ENCODE measurements at regions not wholly inside any gene's neighbourhood (a gene's known extent, or its start where the extent isn't known, plus 50 kb on each side); places are given as distances from the start of the nearest gene placed in this dataset.
"Not testable (repeated sequence)": the region's sequence is repeated elsewhere in the genome, so short reads cannot be mapped to it uniquely, and the experiment has no call there.

- Mint-ChIP-seq H3K27ac (no peak overlapping the region), H3K27me3 (ENCODE audit: low read depth) (no peaks in the 10 kb centered on the region), H3K4me1 (ENCODE audit: low read depth) (no peaks in the 10 kb centered on the region), H3K9me3 (no peaks in the 10 kb centered on the region), H3K4me3 (ENCODE audit: low read depth) (no peak overlapping the region), H3K36me3 (ENCODE audit: low read depth) (no peaks in the 10 kb centered on the region)
- intact Hi-C loops (cut with micrococcal nuclease): no loop called here
- DNase-seq (ENCODE audit: low spot score): no peak
Measured at GRCh38 chr10:118820326-118821116, 65.8 kb upstream of the CACUL1 start.

- H3K27ac Mint-ChIP-seq: no peak overlapping the region
- H3K4me1 Mint-ChIP-seq (ENCODE audit: low read depth): no peaks in the 10 kb centered on the region
- intact Hi-C loops (cut with micrococcal nuclease): no loop called here
- DNase-seq (ENCODE audit: low spot score): no peak
- H3K36me3 Mint-ChIP-seq (ENCODE audit: low read depth): no peaks in the 10 kb centered on the region
- no peaks in the 10 kb centered on the region for H3K9me3 Mint-ChIP-seq
- no peaks in the 10 kb centered on the region for H3K27me3 Mint-ChIP-seq (ENCODE audit: low read depth)
- H3K4me3 Mint-ChIP-seq (ENCODE audit: low read depth): no peak overlapping the region
Measured at GRCh38 chr10:118823256-118823907, 68.6 kb upstream of the CACUL1 start.

- intact Hi-C loops (cut with micrococcal nuclease): no loop called here
- H3K27me3 Mint-ChIP-seq (ENCODE audit: low read depth): peaks cover 2% of the 10 kb centered on the region
- no peaks in the 10 kb centered on the region for H3K4me1 Mint-ChIP-seq (ENCODE audit: low read depth)
- H3K27ac Mint-ChIP-seq: no peak overlapping the region
- no peak for DNase-seq (ENCODE audit: low spot score)
- no peak overlapping the region for H3K4me3 Mint-ChIP-seq (ENCODE audit: low read depth)
- no peaks in the 10 kb centered on the region for H3K36me3 Mint-ChIP-seq (ENCODE audit: low read depth)
- no peaks in the 10 kb centered on the region for H3K9me3 Mint-ChIP-seq
Measured at GRCh38 chr10:118827053-118827452, 72.3 kb upstream of the CACUL1 start.

GRCh38 chr10:118827466-118828155, 72.8 kb upstream of the CACUL1 start:
- no peaks in the 10 kb centered on the region for H3K4me1 Mint-ChIP-seq (ENCODE audit: low read depth)
- no peak overlapping the region for H3K4me3 Mint-ChIP-seq (ENCODE audit: low read depth)
- H3K27me3 Mint-ChIP-seq (ENCODE audit: low read depth): peaks cover 2% of the 10 kb centered on the region
- intact Hi-C loops (cut with micrococcal nuclease): no loop called here
- no peaks in the 10 kb centered on the region for H3K36me3 Mint-ChIP-seq (ENCODE audit: low read depth)
- H3K27ac Mint-ChIP-seq: no peak overlapping the region
- DNase-seq (ENCODE audit: low spot score): no peak
- no peaks in the 10 kb centered on the region for H3K9me3 Mint-ChIP-seq

- no peak for DNase-seq (ENCODE audit: low spot score)
- intact Hi-C loops (cut with micrococcal nuclease): no loop called here
- Mint-ChIP-seq H3K4me3 (ENCODE audit: low read depth) (no peak overlapping the region), H3K36me3 (ENCODE audit: low read depth) (no peaks in the 10 kb centered on the region), H3K27ac (no peak overlapping the region), H3K27me3 (ENCODE audit: low read depth) (peaks cover 2% of the 10 kb centered on the region), H3K4me1 (ENCODE audit: low read depth) (no peaks in the 10 kb centered on the region), H3K9me3 (no peaks in the 10 kb centered on the region)
Measured at GRCh38 chr10:118832241-118832651, 77.5 kb upstream of the CACUL1 start.

GRCh38 chr10:118834370-118834769, 79.6 kb upstream of the CACUL1 start:
- H3K27me3 Mint-ChIP-seq (ENCODE audit: low read depth); H3K9me3 Mint-ChIP-seq; H3K4me1 Mint-ChIP-seq (ENCODE audit: low read depth); intact Hi-C loops (cut with micrococcal nuclease); H3K4me3 Mint-ChIP-seq (ENCODE audit: low read depth); H3K27ac Mint-ChIP-seq; DNase-seq (ENCODE audit: low spot score); H3K36me3 Mint-ChIP-seq (ENCODE audit: low read depth): not testable (repeated sequence)

GRCh38 chr10:118835682-118836326, 81.0 kb upstream of the CACUL1 start:
- H3K4me1 Mint-ChIP-seq (ENCODE audit: low read depth): peaks cover 11% of the 10 kb centered on the region
- no peaks in the 10 kb centered on the region for H3K27me3 Mint-ChIP-seq (ENCODE audit: low read depth)
- no peak for DNase-seq (ENCODE audit: low spot score)
- no peaks in the 10 kb centered on the region for H3K36me3 Mint-ChIP-seq (ENCODE audit: low read depth)
- peaks cover 9% of the 10 kb centered on the region for H3K9me3 Mint-ChIP-seq
- no peak overlapping the region for H3K4me3 Mint-ChIP-seq (ENCODE audit: low read depth)
- intact Hi-C loops (cut with micrococcal nuclease): no loop called here
- H3K27ac Mint-ChIP-seq: no peak overlapping the region

GRCh38 chr10:118838364-118838763, 83.6 kb upstream of the CACUL1 start:
- no peak for DNase-seq (ENCODE audit: low spot score)
- Mint-ChIP-seq H3K4me1 (ENCODE audit: low read depth) (peaks cover 11% of the 10 kb centered on the region), H3K36me3 (ENCODE audit: low read depth) (no peaks in the 10 kb centered on the region), H3K27ac (no peak overlapping the region), H3K9me3 (peaks cover 9% of the 10 kb centered on the region), H3K27me3 (ENCODE audit: low read depth) (no peaks in the 10 kb centered on the region), H3K4me3 (ENCODE audit: low read depth) (no peak overlapping the region)
- intact Hi-C loops (cut with micrococcal nuclease): no loop called here

GRCh38 chr10:118839348-118839747, 84.6 kb upstream of the CACUL1 start:
- H3K4me1 Mint-ChIP-seq (ENCODE audit: low read depth): peaks cover 11% of the 10 kb centered on the region
- H3K27me3 Mint-ChIP-seq (ENCODE audit: low read depth): no peaks in the 10 kb centered on the region
- DNase-seq (ENCODE audit: low spot score): no peak
- peaks cover 9% of the 10 kb centered on the region for H3K9me3 Mint-ChIP-seq
- H3K4me3 Mint-ChIP-seq (ENCODE audit: low read depth): no peak overlapping the region
- no peak overlapping the region for H3K27ac Mint-ChIP-seq
- H3K36me3 Mint-ChIP-seq (ENCODE audit: low read depth): no peaks in the 10 kb centered on the region
- intact Hi-C loops (cut with micrococcal nuclease): no loop called here

GRCh38 chr10:118840071-118840775, 85.5 kb upstream of the CACUL1 start:
- Mint-ChIP-seq H3K4me3 (ENCODE audit: low read depth) (no peak overlapping the region), H3K27ac (no peak overlapping the region), H3K27me3 (ENCODE audit: low read depth) (no peaks in the 10 kb centered on the region), H3K9me3 (peaks cover 9% of the 10 kb centered on the region), H3K4me1 (ENCODE audit: low read depth) (peaks cover 11% of the 10 kb centered on the region), H3K36me3 (ENCODE audit: low read depth) (no peaks in the 10 kb centered on the region)
- intact Hi-C loops (cut with micrococcal nuclease): no loop called here
- DNase-seq (ENCODE audit: low spot score): no peak

- no peak overlapping the region for H3K27ac Mint-ChIP-seq
- H3K9me3 Mint-ChIP-seq: peaks cover 9% of the 10 kb centered on the region
- DNase-seq (ENCODE audit: low spot score): no peak
- no peaks in the 10 kb centered on the region for H3K36me3 Mint-ChIP-seq (ENCODE audit: low read depth)
- intact Hi-C loops (cut with micrococcal nuclease): no loop called here
- peaks cover 11% of the 10 kb centered on the region for H3K4me1 Mint-ChIP-seq (ENCODE audit: low read depth)
- H3K4me3 Mint-ChIP-seq (ENCODE audit: low read depth): no peak overlapping the region
- H3K27me3 Mint-ChIP-seq (ENCODE audit: low read depth): peaks cover 3% of the 10 kb centered on the region
Measured at GRCh38 chr10:118840776-118841468, 86.2 kb upstream of the CACUL1 start.
